Esophagus mucosa (tissue), 1 donor: ENCODE measurements at regions not wholly inside any gene's neighbourhood (a gene's known extent, or its start where the extent isn't known, plus 50 kb on each side); places are given as distances from the start of the nearest gene placed in this dataset.

ENCODE experiments used
- ATAC-seq: fragments of 200-7000 bp; cut with Tn5 transposase; one replicate; pipeline ENCODE4 v1.9.1; 2020
- donor health status: DM: yes; HTN: yes; CAD: no.

DNA sequence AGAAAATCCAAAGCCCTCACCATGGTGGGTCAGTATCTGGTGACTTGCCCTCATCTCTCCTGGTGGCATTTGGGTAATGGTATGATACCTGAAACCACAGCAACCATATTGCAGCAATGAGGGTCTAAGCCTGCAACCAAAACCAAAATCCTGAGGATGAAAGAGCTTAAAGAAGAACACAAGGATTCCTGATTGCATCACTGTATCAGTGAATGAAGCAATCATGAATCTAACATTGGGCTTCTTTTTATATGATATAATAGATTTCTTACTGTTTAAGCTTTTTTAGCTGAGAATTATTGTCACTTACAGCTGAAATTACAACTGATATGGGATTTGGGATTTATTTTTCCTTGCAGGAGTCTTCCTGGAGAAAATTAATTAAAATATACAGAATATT lies 269.9 kb downstream of the MEF2C start:
- ATAC-seq: no peak

DNA sequence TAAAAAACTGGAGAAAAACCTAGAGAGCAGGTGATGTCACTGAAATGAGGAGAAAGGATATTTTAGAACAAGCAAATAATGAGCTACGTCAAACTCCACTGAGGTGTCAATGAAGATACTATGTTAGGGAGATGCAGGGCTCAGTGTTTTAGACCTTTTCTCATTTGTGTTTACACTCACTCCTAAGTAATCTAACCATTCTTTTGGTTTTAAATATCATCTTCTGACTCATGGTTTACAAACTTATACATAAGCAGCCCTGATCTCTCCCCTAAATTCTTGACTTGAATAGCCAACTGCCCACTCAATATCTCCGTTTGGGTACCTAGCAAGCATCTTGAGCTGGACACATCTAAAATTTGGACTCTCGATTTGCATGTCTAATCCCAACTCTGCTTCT lies 272.4 kb downstream of the MEF2C start:
- no peak for ATAC-seq

DNA sequence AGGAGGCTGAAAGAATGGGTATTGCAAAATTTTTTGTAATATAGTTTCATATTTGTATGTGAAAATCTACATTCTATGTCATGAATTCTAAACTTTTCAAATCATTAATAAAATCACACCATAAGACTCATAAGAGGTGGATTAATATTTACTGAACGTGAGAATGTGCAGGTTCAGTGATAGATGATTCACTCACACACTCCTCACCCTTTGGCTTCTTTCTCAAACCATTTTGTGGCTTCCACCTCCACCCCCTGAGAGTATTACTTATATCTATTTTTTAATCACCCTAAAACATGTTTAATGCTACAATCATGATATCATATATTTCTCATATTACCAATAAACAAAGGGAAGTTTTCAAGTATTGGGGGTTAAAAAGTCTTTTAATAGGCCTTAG lies 275.5 kb downstream of the MEF2C start:
- no peak for ATAC-seq

- no peak for ATAC-seq
These were observed 276.4 kb downstream of the MEF2C start for GRCh38 chr5:88606626-88607025.

- ATAC-seq: no peak
These were observed 276.8 kb downstream of the MEF2C start for GRCh38 chr5:88606173-88606572.

DNA sequence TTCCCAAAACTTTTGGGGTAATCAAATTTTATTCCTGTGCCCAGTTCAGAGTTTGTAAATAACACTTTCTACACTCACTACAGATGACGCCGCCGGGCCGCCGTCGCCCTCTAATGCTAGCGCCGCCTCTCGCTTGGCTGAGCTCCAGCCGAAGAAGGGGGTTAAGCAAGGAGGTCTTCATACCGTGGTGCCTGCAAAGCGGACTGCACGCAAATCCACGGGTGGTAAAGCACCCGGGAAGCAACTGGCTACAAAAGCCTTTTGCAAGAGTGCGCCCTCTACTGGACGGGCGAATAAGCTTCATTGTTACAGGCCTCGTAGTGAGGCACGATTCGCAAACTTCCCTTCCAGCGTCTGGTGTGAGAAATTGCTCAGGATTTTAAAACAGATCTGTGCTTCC lies 280.4 kb downstream of the MEF2C start:
- ATAC-seq: no peak

DNA sequence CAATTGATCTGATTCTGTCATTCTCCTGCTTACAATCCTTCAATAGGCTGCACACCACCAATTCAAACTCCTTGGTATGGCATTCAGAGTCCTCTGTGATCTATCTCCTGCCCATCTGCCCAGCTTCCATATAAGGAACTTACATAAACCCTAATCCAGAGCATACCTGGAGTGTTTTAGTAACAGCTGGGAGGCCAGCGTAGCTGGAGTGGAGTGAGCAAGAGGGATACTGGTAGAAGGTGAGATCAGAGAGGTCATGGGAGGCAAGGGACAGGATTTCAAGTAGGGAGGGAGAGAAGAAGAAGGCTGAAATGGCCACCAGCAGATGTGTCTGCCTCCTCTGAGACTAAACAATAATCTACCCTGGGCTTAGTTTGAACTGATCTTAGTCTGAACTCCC lies 288.5 kb downstream of the MEF2C start:
- no peak for ATAC-seq

DNA sequence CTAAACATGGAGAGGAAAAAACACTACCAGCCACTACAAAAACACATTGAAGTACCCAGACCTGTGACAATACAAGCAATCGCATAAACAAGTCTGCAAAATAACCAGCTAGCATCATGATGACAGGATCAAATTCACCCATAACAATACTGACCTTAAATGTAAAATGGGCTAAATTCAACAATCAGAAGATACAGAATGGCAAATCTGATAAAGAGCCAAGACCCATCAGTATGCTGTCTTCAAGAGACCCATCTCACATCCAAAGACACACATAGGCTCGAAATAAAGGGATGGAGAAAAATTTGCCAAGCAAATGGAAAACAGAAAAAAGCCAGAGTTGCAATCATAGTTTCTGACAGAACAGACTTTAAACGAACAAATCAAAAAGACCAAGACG lies 294.4 kb downstream of the MEF2C start:
- no peak for ATAC-seq

- ATAC-seq: no peak
These were observed 299.5 kb downstream of the MEF2C start for GRCh38 chr5:88583471-88583870.

GRCh38 chr5:88558366-88558765 lies 289.7 kb upstream of the TMEM161B start:
- no peak for ATAC-seq

DNA sequence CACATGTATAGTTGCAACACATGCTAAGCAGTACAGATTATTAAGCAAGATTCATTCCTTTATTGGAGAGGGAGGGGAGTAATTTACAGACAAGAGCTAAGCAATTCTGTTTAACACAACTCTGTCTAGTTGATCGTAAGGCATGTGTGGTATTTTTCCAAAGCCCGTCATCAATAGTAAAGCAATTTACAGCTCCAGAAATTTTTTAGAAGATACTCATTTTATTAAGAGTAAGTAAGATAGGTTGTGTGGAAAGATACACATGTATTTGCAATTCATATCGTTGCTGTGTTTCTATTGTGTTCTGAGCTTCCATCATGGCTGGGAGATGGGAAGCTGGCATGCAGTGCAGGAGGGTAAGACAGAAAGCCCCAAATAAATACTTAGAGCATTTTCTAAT lies 289.2 kb upstream of the TMEM161B start:
- ATAC-seq: no peak

- no peak for ATAC-seq
These were observed 288.5 kb upstream of the TMEM161B start for GRCh38 chr5:88557131-88557530.

GRCh38 chr5:88556406-88556805 lies 287.8 kb upstream of the TMEM161B start:
- ATAC-seq: no peak

GRCh38 chr5:88555674-88556073 lies 287.0 kb upstream of the TMEM161B start:
- ATAC-seq: no peak

- no peak for ATAC-seq
These were observed 285.3 kb upstream of the TMEM161B start for GRCh38 chr5:88553986-88554385.

DNA sequence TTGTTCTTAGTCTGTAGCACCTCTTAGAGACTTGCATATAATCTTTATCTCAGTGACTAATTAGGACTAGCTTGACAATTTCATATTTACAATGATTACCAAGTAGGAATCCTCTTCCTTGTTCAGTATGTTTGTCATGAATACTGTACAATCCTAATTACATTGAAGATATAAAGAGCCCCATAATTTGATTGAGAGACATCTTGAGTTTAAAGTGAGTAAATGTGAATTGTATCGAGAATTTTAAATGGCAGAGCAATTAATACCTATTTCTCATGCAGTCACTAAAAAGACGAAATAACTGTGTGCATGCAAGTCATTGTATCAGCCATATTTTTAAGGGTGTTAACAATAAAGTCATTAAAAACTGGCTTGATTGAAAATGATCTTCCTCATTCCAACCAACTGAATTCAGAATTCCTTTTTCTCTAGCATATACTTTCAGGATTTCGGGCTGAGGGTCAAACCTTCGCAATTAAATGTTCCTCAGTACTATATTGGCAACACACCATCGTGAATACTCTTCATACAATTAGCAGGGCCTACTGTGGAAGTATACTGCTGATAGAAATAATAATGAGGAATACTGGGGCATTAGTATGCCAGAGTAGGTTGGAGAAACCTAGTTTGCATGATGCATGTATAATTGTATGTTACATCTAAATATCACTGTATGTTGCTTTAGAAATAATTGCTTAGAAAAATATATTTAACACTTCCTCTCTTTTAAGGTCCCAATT lies 284.7 kb upstream of the TMEM161B start:
- ATAC-seq: no peak

DNA sequence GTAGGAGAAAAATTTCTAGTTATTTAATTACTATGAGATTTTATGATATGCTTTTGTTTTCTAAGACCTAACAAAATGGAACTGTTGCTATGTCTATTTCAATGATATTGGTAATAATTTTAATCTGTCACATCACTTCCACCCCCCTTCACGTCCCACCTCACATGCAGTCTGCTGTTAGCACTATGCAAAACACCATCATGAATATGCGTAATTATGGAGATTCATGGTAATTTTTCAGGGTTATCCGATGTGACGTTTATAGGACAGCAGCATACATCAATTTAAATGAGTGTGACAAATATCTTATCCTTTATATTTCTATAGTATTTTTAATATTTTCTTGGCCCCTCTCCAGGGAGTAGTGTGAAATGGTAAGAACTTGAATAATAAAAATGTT lies 283.8 kb upstream of the TMEM161B start:
- no peak for ATAC-seq

GRCh38 chr5:88551724-88552345 lies 283.2 kb upstream of the TMEM161B start:
- no peak for ATAC-seq

DNA sequence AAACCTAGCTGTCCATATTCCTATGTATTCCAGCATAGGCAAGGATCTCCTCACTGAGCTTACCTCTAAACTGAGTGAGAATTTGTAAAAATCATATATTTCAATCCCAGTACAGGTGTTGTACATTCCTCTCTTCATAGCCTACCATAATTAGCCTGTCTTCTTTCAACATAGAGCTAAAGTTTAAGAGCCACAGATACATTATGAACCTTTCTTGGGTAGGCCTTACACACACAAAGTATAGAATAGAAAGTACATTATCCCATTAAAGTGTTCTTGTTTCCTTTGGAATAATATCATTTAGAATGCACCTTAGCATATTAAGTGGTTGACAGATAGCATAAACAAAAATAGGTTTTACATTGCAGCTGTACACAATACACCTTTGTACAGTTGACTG lies 282.1 kb upstream of the TMEM161B start:
- ATAC-seq: no peak

DNA sequence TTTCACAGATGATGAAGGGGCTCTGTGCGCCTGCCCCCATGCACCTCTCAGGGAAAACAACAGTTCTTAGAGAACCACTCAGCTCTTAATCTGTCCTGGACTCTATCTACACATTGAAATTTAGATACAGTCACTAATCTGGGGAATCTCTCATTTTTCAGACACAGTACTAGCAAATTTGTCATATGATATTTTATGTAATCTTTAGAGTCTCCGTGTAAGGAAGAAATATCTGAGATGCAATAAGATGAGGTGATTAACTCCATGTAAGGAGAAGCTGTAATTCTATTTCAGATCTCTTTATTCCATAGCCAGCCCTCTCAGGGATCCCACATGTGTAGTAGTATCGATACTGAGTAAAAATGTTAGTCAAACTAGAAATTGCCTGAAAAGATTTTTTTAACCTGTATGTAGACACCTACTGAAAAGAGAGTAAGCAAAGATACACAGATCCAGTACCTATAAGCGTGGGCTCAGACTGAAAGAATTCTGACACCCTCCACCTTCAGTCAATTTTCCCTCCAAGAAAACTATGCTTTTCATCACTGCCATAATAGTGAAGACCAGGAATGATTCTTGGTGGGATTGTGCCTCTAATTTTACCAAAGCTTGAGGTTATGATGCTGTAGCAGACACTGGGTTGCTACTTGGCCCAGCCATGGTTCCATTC lies 279.6 kb upstream of the TMEM161B start:
- no peak for ATAC-seq

DNA sequence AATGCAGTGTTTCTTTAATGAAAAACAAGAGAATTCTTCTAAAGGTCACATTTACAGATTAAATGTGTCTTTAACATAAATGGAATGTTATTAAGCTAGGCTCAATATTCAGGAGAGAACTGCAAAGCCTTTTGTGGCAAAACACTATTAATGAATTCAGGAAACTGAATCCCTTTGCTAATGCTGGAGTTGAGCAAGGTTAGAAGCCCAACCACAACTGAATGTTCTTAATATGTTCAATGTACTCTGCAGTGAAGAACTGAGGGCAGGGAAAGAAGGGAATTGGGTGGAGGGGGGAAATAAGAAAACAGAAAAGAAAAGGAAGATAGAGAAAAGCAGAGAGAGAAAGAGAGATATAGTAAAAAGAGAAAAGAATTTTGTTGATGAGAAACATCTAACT lies 276.7 kb upstream of the TMEM161B start:
- ATAC-seq: no peak

- ATAC-seq: no peak
These were observed 276.0 kb upstream of the TMEM161B start for GRCh38 chr5:88544671-88545070.

- no peak for ATAC-seq
These were observed 275.5 kb upstream of the TMEM161B start for GRCh38 chr5:88544136-88544645.

- no peak for ATAC-seq
These were observed 274.1 kb upstream of the TMEM161B start for GRCh38 chr5:88542786-88543185.
